ENCODE measurements at regions not wholly inside any gene's neighbourhood (a gene's known extent, or its start where the extent isn't known, plus 50 kb on each side); places are given as distances from the start of the nearest gene placed in this dataset.

- no peak for TF ChIP-seq THAP7 (CRISPR knock-in tag; IDR thresholded peaks at IDR 0.05)
- TF ChIP-seq SKIL (CRISPR knock-in tag; IDR thresholded peaks at IDR 0.05; ENCODE audit: borderline replicate concordance) = no peak
These were observed 123.6 kb upstream of the CCDC112 start (continued) for GRCh38 chr5:115419846-115420585.

GRCh38 chr5:115418788-115419187 is 122.3 kb upstream of the CCDC112 start:
- Histone ChIP-seq H3K9me3 (ENCODE audit: low read length) (no peaks in the 10 kb centered on the region), H3K4me2 (ENCODE audit: low read depth, low read length) (no peak overlapping the region), H3K27me3 (ENCODE audit: control insufficient read depth in 1 of 2, insufficient read depth in 2 of 2, low read length in 2 of 2) (peaks cover 0 to 2% of the 10 kb centered on the region in 2 experiments; a peak in 3 of 5 replicates), H4K20me1 (ENCODE audit: insufficient read depth, low read length) (no peaks in the 10 kb centered on the region), H3K4me1 (ENCODE audit: insufficient read depth, low read length) (peaks cover 9% of the 10 kb centered on the region; the same call in 1 of the 2 replicates), H3K4me3 (replicated peaks in 1 of 3; ENCODE audit: insufficient read depth in 1 of 3, low read depth in 2 of 3, low read length in 3 of 3) (no peak overlapping the region), H3K79me2 (ENCODE audit: insufficient read depth, low read length) (no peaks in the 10 kb centered on the region), H3K9ac (ENCODE audit: insufficient read depth, low read depth, low read length) (no peak overlapping the region), H2AFZ (ENCODE audit: low read length) (no peak overlapping the region), H3K36me3 (replicated peaks in 1 of 2; ENCODE audit: control insufficient read depth in 1 of 2, insufficient read depth in 2 of 2, low read length in 2 of 2) (no peaks in the 10 kb centered on the region), H3K27ac (ENCODE audit: extremely low read length, insufficient read depth, low read length) (no peak overlapping the region)
- intact Hi-C loops (cut with micrococcal nuclease; ENCODE audit: unreplicated experiment) = no loop called here
- ATAC-seq (no peak), DNase-seq (ENCODE audit: low spot score) (no peak), FAIRE-seq (no peak)
- ChIA-PET POLR2A (no interaction called here), CTCF (ENCODE audit: low intra/inter-chr PET ratio, low total read pairs) (no interaction called here)
- BruUV-seq (replicated peaks) = no TSS peak
- 4% methylated on average over 5 of the region's 5 CpGs for WGBS (ENCODE audit: low lambda C conversion rate)
- TF ChIP-seq SYNCRIP (IDR thresholded peaks at IDR 0.05; ENCODE audit: insufficient read depth, low read depth, low read length) (no peak), KDM2A (CRISPR knock-in tag; IDR thresholded peaks at IDR 0.05; ENCODE audit: borderline replicate concordance, low read depth) (no peak), SNAPC4 (CRISPR knock-in tag; IDR thresholded peaks at IDR 0.05) (no peak), ZNF839 (CRISPR knock-in tag; IDR thresholded peaks at IDR 0.05; ENCODE audit: borderline replicate concordance) (no peak), ATF7-NPFF (CRISPR knock-in tag; IDR thresholded peaks at IDR 0.05; ENCODE audit: low read depth) (no peak)
- in situ Hi-C loops (cut with HindIII; ENCODE audit: extremely low pct_ligation_motif_present, low pct_unique_long_range_greater_than_20kb) = no loop called here
